GM12873 (cell line): ENCODE measurements at regions not wholly inside any gene's neighbourhood (a gene's known extent, or its start where the extent isn't known, plus 50 kb on each side); places are given as distances from the start of the nearest gene placed in this dataset.

Experiments used
- TF ChIP-seq, protein P1 (sequence below): IDR thresholded peaks from 2 replicates; pipeline ENCODE4 v1.5.1; 2012; ENCODE audit warnings: low read depth, mild to moderate bottlenecking, moderate library complexity, low read length, control low read depth; ENCODE audit not compliant: insufficient read depth; ENCODE audit errors: missing control alignments

DNA sequence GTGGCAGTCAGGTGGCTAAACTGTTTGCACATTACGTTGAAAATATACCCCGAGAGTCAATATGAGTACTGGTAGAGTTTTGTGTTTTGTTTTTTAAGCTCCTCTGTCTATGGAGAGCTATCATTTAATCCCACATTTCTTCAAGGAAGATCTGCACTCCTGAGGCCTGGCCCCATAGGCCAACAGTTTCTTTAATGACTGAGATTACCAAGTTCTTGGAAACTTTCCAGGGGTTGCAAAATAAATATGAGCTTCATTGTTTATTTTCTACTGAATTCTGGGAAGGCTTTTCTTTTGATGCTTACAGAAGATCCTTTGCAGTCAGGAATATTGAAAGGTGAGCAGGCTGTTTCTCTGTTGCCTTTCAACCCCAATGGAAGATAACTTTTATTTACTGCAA lies 452.0 kb downstream of the JRKL start:
- TF ChIP-seq, protein P1, sequence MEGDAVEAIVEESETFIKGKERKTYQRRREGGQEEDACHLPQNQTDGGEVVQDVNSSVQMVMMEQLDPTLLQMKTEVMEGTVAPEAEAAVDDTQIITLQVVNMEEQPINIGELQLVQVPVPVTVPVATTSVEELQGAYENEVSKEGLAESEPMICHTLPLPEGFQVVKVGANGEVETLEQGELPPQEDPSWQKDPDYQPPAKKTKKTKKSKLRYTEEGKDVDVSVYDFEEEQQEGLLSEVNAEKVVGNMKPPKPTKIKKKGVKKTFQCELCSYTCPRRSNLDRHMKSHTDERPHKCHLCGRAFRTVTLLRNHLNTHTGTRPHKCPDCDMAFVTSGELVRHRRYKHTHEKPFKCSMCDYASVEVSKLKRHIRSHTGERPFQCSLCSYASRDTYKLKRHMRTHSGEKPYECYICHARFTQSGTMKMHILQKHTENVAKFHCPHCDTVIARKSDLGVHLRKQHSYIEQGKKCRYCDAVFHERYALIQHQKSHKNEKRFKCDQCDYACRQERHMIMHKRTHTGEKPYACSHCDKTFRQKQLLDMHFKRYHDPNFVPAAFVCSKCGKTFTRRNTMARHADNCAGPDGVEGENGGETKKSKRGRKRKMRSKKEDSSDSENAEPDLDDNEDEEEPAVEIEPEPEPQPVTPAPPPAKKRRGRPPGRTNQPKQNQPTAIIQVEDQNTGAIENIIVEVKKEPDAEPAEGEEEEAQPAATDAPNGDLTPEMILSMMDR, result no peak

DNA sequence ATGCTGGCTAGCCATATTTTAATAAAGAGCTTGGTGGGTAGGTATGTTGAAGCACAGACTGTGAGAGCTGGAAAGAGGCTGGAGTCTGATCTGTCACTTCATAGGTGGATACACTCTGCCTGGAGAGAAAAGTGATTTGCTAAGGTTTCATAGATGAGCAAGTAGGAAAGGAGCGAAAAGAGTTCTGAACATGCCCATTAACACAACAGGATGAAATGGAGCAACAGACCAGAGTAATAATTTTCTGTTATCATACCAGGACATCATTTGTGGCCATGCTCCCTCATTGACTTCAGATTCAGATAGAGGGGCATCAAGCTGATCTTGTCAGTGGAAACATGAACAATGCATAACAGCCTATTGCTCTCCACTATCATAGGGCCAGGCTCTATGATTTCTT lies 452.9 kb downstream of the JRKL start:
- TF ChIP-seq, protein P1, result no peak

DNA sequence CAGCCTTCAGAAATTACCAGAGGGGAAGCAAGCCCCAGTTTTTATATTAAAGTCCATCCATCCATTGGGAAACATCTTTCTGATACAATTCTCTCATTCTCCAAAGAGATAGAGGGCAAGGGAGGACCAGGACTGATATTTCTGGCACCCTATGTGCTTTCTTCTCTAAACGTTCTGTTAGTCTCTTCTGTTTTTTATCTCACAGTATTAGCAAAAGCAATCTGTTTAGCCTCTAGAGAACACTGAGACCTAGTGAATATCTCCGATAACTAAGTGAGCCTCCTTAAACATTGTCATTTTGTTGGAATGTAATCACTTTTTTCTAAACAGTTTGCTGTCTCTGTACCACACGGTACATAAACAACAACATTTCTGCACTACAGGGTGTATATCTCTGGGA lies 464.6 kb downstream of the JRKL start:
- TF ChIP-seq, protein P1, result no peak

DNA sequence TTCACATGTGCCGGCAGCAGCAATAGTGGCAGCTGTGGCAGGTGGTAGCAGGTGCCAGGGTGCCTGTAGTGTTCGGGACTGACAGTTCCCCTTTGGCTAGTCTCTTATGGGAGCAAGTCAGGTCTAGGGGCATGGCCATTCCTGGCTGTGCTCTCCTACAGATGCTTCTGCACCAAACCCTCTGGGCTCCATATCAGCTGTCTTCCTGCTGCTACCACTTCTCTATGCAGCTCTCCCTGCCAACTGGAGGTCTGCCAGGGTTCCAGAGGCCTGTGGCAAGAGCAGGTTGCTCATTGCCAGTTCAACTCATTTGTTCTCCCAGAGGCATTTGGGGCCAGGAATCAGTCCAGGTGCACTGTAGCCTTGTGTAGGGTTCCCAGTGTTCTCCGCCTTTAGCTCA lies 473.7 kb downstream of the JRKL start:
- TF ChIP-seq, protein P1, result no peak

DNA sequence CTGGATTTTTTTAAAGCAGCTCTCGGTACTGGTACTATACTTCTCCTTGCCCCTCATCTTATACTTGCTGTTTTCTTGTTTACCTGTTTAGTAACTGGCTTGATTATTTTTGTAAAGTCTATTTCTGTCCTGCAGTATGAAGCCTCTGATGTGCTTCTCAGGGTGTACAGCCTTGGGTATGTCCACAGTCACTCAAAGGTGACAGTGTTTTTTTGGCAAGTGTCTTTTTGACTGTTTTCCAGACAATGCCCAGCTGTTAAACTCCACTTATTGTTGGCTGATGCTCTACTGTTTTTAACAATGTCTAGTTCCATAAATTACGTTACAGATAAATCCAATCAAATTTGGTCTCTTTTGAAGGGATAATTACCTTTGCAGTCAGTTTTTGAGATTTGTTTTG lies 475.2 kb downstream of the JRKL start:
- TF ChIP-seq, protein P1, result no peak

DNA sequence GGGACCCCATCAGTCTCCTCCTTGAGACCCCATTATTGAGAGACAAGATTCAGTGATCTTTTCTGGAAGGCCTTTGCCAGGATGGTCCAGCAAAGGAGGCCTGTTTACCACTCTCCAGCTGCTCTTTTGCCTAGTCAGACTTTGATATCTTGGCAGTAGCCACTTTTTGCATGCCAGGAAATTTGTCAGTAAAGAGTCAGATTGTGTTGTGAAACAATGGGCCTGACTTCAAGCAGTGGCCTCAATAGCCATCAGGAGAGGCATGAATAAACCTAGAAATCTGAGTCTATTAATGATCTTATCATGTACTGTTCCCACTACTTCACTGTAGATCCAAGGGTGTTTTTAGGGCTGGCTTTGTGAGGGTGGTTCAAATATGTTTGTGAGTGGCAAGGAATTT lies 479.4 kb downstream of the JRKL start:
- TF ChIP-seq, protein P1, result no peak

DNA sequence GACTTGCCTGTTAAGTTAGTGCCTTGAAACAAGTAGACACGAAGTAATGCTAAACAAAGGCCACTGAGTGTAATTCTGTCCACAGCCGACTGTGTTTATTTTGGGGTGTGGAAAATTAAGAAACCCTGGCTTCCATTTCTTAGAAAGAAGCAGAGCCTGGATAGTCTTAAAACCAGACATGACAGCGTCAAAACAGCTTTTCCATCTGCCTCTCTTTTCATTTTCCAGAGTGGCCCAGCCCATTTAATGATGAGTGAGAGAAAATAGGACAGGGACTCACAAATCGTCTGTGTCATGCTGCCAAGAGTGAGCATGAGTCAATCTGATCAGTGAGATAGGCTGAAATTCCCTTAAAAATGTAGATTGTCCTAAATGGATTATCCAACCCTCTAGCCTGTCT lies 485.9 kb downstream of the JRKL start:
- TF ChIP-seq, protein P1, result no peak

DNA sequence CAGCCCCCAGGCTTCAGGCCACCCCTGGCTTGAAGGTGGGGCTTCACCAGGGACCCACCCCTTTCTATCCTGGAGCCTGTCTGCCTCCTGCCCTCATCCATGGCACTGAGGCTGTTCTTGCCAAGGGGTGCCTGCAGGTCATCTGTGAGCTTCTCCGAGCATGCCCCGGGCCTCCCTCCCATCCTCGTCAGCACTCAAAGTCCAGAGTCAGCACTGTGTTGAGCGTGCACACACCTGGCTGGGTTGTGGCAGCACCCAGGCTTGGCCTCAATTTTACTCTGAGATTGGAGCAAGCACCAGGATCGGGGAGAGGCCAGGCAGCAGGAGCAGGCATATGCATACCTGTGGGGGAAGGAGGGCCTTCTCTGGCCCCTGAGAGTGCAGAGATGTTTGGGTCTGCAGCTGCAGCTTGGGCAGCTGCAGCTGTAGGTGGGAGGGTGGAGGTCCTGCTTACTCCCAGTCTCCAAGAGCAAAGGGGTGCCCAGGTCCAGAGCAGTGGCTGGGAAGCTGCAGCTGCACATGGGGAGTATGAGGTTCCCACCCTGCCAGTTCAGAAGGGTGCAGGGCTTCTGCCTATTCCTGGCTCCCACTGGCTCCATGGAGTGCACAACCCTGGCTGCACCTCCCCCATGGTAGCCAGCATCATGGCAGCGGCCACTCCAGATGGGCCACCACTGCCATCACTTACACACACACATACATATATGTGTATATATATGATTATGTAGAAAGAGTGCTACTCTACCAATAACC lies 488.7 kb downstream of the JRKL start:
- TF ChIP-seq, protein P1, result no peak
